ENCODE measurements at regions not wholly inside any gene's neighbourhood (a gene's known extent, or its start where the extent isn't known, plus 50 kb on each side); places are given as distances from the start of the nearest gene placed in this dataset.

DNA sequence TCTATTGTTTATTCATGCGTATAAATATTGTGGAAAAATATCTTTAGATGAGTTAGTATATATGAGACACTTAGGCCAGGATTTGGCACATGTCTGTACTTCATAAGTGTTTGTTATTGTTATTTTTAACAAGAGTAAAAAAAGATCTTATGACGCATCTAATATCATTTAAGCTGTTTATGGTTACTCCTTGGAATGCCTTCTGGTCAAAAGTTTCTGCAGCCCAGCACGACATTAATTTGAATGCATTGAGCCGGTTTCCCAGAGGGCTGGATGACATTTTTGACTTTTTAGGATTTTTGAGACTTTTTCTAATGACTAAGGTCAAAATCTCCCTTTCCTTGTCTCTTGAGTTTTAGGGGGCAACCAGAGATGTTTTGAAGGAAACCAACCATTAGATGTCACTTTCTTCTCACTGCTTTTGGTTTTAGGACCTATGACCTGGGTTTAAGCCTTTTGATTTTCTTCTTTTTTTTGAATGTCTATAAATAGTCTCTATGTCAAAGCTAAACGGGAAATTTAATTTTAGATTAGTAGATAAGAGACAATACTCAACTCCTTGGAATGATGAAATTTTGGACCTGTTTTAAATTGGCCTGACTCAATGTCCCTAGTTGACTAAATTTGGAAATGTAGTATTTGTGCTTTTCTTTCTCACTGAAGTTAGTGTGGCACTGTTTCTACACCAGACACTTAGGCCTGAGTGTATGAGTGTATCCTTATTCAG is 215.5 kb downstream of the AEBP2 start:
- H3K27me3 ChIP-seq (ENCODE audit: control insufficient read depth, insufficient read depth, low read length) = no peaks in the 10 kb centered on the region
- ChIA-PET CTCF (no interaction called here), POLR2A (ENCODE audit: unreplicated experiment) (no interaction called here)
- DNase-seq (peak; percentile 84), ATAC-seq (ENCODE audit: low read depth) (peak; percentile 71)
- H2BK15ac ChIP-seq (ENCODE audit: low read depth, low read length) = peak overlapping the region; percentile 87; the same call in 1 of the 3 replicates
- peak overlapping the region; percentile 96; the same call in 1 of the 2 replicates for H3K27ac ChIP-seq (ENCODE audit: insufficient read depth, low read length)
- H4K20me1 ChIP-seq (ENCODE audit: insufficient read depth, low read length) = no peaks in the 10 kb centered on the region
- H3K18ac ChIP-seq (ENCODE audit: low read depth, low read length) = peak overlapping the region; percentile 94
- H3K4ac ChIP-seq (ENCODE audit: low read depth, low read length) = peak overlapping the region; percentile 1; the same call in 1 of the 2 replicates
- H4K91ac ChIP-seq (ENCODE audit: insufficient read depth, low read depth, low read length) = peak overlapping the region; percentile 46; the same call in 1 of the 2 replicates
- peak overlapping the region; percentile 1; the same call in 1 of the 2 replicates for H3K23ac ChIP-seq (ENCODE audit: low read depth, low read length)
- in situ Hi-C loops (cut with MboI; ENCODE audit: low sequenced_read_pairs) (no loop called here), dilution Hi-C loops (cut with HindIII; ENCODE audit: low sequenced_read_pairs, unreplicated experiment) (no loop called here), intact Hi-C loops (cut with micrococcal nuclease) (loop anchor here (2.0 to 5.0 kb wide), 2 partner anchors 84 to 722 kb away; no protein-coding TSS in a partner anchor)
- peak overlapping the region; percentile 71; the same call in 1 of the 2 replicates for H2BK20ac ChIP-seq (ENCODE audit: low read depth, low read length)
- peaks cover 6% of the 10 kb centered on the region for H3K9me1 ChIP-seq (ENCODE audit: insufficient read depth, low read length)
- H3K4me2 ChIP-seq (ENCODE audit: low read depth, low read length) = peak overlapping the region; percentile 32; the same call in 1 of the 2 replicates
- no peak overlapping the region for H2AFZ ChIP-seq (replicated peaks; ENCODE audit: low read length, poor library complexity)
- no peaks in the 10 kb centered on the region for H3K79me1 ChIP-seq (ENCODE audit: low read depth in 1 of 2, low read length in 2 of 2)
- peak overlapping the region; percentile 85 for H2BK120ac ChIP-seq (ENCODE audit: low read depth, low read length)
- no peak overlapping the region for H2AK9ac ChIP-seq (replicated peaks; ENCODE audit: low read depth, low read length, poor library complexity)
- H3K9ac ChIP-seq (ENCODE audit: low read depth, low read length) = no peak overlapping the region
- H3K56ac ChIP-seq (ENCODE audit: extremely low read depth, insufficient read depth, low read length) = peak overlapping the region; percentile 87; the same call in 1 of the 2 replicates
- peak overlapping the region; percentile 20 to 97; a peak in 3 of 4 replicates for H4K8ac ChIP-seq (ENCODE audit: low read depth in 2 of 2, low read length in 2 of 2)
- WGBS, 2 experiments (ENCODE audit: extremely low coverage in 2 of 2, insufficient read length in 1 of 2) = no CpG with 5 or more reads among the region's 5 CpGs
- H2BK5ac ChIP-seq (ENCODE audit: low read depth, low read length, poor library complexity, severe bottlenecking) = peak overlapping the region; percentile 98
- H3K14ac ChIP-seq (replicated peaks; ENCODE audit: low read depth, low read length) = peak overlapping the region; percentile 82; the same call in 1 of the 2 replicates
- H2AK5ac ChIP-seq (ENCODE audit: low read depth, low read length) = no peak overlapping the region
- peaks cover 4% of the 10 kb centered on the region; the same call in 1 of the 2 replicates for H3K9me3 ChIP-seq (ENCODE audit: control insufficient read depth, insufficient read depth, low read length)
- H4K5ac ChIP-seq (ENCODE audit: low read depth, low read length) = peak overlapping the region; percentile 90
- no peaks in the 10 kb centered on the region for H3K36me3 ChIP-seq (ENCODE audit: control insufficient read depth, insufficient read depth, low read length)
- no peak overlapping the region for H3K4me3 ChIP-seq (ENCODE audit: insufficient read depth, low read depth, low read length)
- BruUV-seq (replicated peaks) = no TSS peak
- TF ChIP-seq RFX5 (IDR thresholded peaks at IDR 0.05; ENCODE audit: low read depth, low read length) (no peak), BHLHE40 (IDR thresholded peaks at IDR 0.05; ENCODE audit: low read depth, low read length) (peak; percentile 79)
- TF ChIP-seq, protein P1, sequence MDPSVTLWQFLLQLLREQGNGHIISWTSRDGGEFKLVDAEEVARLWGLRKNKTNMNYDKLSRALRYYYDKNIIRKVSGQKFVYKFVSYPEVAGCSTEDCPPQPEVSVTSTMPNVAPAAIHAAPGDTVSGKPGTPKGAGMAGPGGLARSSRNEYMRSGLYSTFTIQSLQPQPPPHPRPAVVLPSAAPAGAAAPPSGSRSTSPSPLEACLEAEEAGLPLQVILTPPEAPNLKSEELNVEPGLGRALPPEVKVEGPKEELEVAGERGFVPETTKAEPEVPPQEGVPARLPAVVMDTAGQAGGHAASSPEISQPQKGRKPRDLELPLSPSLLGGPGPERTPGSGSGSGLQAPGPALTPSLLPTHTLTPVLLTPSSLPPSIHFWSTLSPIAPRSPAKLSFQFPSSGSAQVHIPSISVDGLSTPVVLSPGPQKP (IDR thresholded peaks at IDR 0.05; ENCODE audit: borderline replicate concordance, low read depth, low read length) = no peak
- TF ChIP-seq, protein P2, sequence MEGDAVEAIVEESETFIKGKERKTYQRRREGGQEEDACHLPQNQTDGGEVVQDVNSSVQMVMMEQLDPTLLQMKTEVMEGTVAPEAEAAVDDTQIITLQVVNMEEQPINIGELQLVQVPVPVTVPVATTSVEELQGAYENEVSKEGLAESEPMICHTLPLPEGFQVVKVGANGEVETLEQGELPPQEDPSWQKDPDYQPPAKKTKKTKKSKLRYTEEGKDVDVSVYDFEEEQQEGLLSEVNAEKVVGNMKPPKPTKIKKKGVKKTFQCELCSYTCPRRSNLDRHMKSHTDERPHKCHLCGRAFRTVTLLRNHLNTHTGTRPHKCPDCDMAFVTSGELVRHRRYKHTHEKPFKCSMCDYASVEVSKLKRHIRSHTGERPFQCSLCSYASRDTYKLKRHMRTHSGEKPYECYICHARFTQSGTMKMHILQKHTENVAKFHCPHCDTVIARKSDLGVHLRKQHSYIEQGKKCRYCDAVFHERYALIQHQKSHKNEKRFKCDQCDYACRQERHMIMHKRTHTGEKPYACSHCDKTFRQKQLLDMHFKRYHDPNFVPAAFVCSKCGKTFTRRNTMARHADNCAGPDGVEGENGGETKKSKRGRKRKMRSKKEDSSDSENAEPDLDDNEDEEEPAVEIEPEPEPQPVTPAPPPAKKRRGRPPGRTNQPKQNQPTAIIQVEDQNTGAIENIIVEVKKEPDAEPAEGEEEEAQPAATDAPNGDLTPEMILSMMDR (conservative IDR thresholded peaks at IDR 0.05; ENCODE audit: low read depth, low read length) = 0 out of 2 replicates have a peak, but pooled peaks have one; percentile 12
- peaks cover 23% of the 10 kb centered on the region for H3K4me1 ChIP-seq (ENCODE audit: control insufficient read depth, insufficient read depth, low read length)
